HCT116 (cell line): ENCODE measurements at regions not wholly inside any gene's neighbourhood (a gene's known extent, or its start where the extent isn't known, plus 50 kb on each side); places are given as distances from the start of the nearest gene placed in this dataset.
A peak's percentile ranks its signal among the peaks of the same experiment; 100 is the strongest.

Source experiments
- ATAC-seq: fragments of 200-7000 bp; cut with Tn5 transposase; 2 replicates; pipeline ENCODE4 v1.9.1; 2020; ENCODE audit warnings: mild to moderate bottlenecking, moderate library complexity
- BruUV-seq: library from RNA; stranded (reverse); fragments of 400-500 nt; replicated peaks from 2 replicates; lab custom pipeline; 2021; lab: Mats Ljungman, UMichigan
- CTCF ChIA-PET: fragments of 300-600 bp; sonication (Branson Sonifier 250); formaldehyde crosslinking; loops from one replicate; lab custom pipeline; 2021; ENCODE audit warnings: antibody characterized with exemption; lab: Charles Lee
- POLR2A ChIA-PET: fragments of 300-600, 350-600 bp; sonication (Branson Sonifier 250); formaldehyde crosslinking; loops from one replicate; lab custom pipeline; 2021; ENCODE audit warnings: antibody characterized with exemption; lab: Charles Lee
- RAD21 ChIA-PET, 2 experiments: fragments of 300-600 bp; sonication (Branson Sonifier 250); formaldehyde crosslinking; loops; one replicate each; lab custom pipeline; 2023; ENCODE audit warnings: low total read pairs in 2 of 2; ENCODE audit not compliant: uncharacterized antibody in 2 of 2, unreplicated experiment in 2 of 2, low non-redundant PET in 1 of 2; lab: Charles Lee
- DNase-seq: peaks from one replicate; pipeline ENCODE4 v3.0.0-alpha.2; 2010; ENCODE audit warnings: low read depth, low spot score
- H2AFZ ChIP-seq: fragments of 200-600 bp; shearing (Covaris generic), sonication (generic); 2 replicates; pipeline ENCODE4 v1.6.1; 2017; ENCODE audit warnings: low read depth, mixed run types, mixed read lengths, antibody characterized with exemption, low read length; ENCODE audit not compliant: poor library complexity, severe bottlenecking
- H3K27ac ChIP-seq: 2 replicates; pipeline ENCODE4 v1.5.1; 2012; ENCODE audit warnings: low read depth, low read length
- H3K27me3 ChIP-seq: fragments of 200-600 bp; sonication (generic); 2 replicates; pipeline ENCODE4 v1.6.1; 2016; ENCODE audit warnings: mixed run types, low read length, mixed read lengths; ENCODE audit not compliant: insufficient read depth
- H3K36me3 ChIP-seq, 2 experiments: fragments of 200-500 bp in 1 of 2; fragments of 200-600 bp in 1 of 2; sonication (Bioruptor generic) in 1 of 2; sonication (generic) in 1 of 2; 2 replicates each; pipeline versions ENCODE4 v1.5.1 to v1.6.1; 2014 to 2016; ENCODE audit warnings: low read length in 2 of 2, inconsistent platforms in 1 of 2, mixed read lengths in 1 of 2, mixed run types in 1 of 2; ENCODE audit not compliant: insufficient read depth in 2 of 2, control insufficient read depth in 1 of 2
- H3K4me1 ChIP-seq, 2 experiments: fragments of 200-600 bp in 1 of 2; sonication (generic) in 1 of 2; 2 replicates each; pipeline versions ENCODE4 v1.5.1 to v1.6.1; 2012 to 2017; ENCODE audit warnings: low read length in 2 of 2, inconsistent platforms in 1 of 2, mild to moderate bottlenecking in 1 of 2, mixed read lengths in 1 of 2, mixed run types in 1 of 2, moderate library complexity in 1 of 2; ENCODE audit not compliant: insufficient read depth in 2 of 2, control insufficient read depth in 1 of 2
- H3K4me2 ChIP-seq: fragments of 200-600 bp; sonication (generic); 2 replicates; pipeline ENCODE4 v1.6.1; 2017; ENCODE audit warnings: mixed run types, low read length, mixed read lengths
- H3K4me3 ChIP-seq, 2 experiments: fragments of 200-600 bp in 1 of 2; sonication (generic) in 1 of 2; replicated peaks in 1 of 2; 2 replicates each; pipeline ENCODE4 v1.5.1; 2011 to 2016; ENCODE audit warnings: low read length in 2 of 2, control low read depth in 1 of 2, low read depth in 1 of 2, mild to moderate bottlenecking in 1 of 2, mixed read lengths in 1 of 2, mixed run types in 1 of 2
- H3K79me2 ChIP-seq: fragments of 200-600 bp; sonication (generic); 2 replicates; pipeline ENCODE4 v1.6.1; 2017; ENCODE audit warnings: mild to moderate bottlenecking, mixed run types, low read length, moderate library complexity, mixed read lengths; ENCODE audit not compliant: insufficient read depth
- H3K9ac ChIP-seq: fragments of 200-600 bp; sonication (generic); 2 replicates; pipeline ENCODE4 v1.6.1; 2016; ENCODE audit warnings: low read length, mixed read lengths
- H3K9me2 ChIP-seq: fragments of 200-600 bp; sonication (generic), shearing (Covaris generic); 2 replicates; pipeline ENCODE4 v1.6.1; 2017; ENCODE audit warnings: mixed run types, mild to moderate bottlenecking, moderate library complexity; ENCODE audit not compliant: insufficient read depth
- H3K9me3 ChIP-seq, 2 experiments: fragments of 200-500 bp in 1 of 2; fragments of 200-600 bp in 1 of 2; sonication (Bioruptor generic) in 1 of 2; sonication (generic) in 1 of 2; 2 replicates each; pipeline ENCODE4 v1.6.1; 2014 to 2017; ENCODE audit warnings: low read length in 2 of 2, mixed read lengths in 2 of 2, inconsistent platforms in 1 of 2, low read depth in 1 of 2, mild to moderate bottlenecking in 1 of 2, mixed run types in 1 of 2, moderate library complexity in 1 of 2; ENCODE audit not compliant: control insufficient read depth in 1 of 2, insufficient read depth in 1 of 2
- H4K20me1 ChIP-seq: fragments of 200-600 bp; sonication (generic), shearing (Covaris generic); 2 replicates; pipeline ENCODE4 v1.6.1; 2017; ENCODE audit warnings: mixed run types, mild to moderate bottlenecking, moderate library complexity; ENCODE audit not compliant: insufficient read depth
- CEBPB ChIP-seq: IDR thresholded peaks from 2 replicates; pipeline ENCODE4 v1.6.1; 2012; ENCODE audit warnings: low read depth
- ELF1 ChIP-seq: IDR thresholded peaks from 2 replicates; pipeline ENCODE4 v1.6.1; 2012; ENCODE audit warnings: low read depth, borderline replicate concordance
- FOSL1 ChIP-seq: IDR thresholded peaks from 2 replicates; pipeline ENCODE4 v1.6.1; 2012; ENCODE audit warnings: low read depth
- POLR2AphosphoS5 ChIP-seq: IDR thresholded peaks from 2 replicates; pipeline ENCODE4 v1.6.1; 2011; ENCODE audit warnings: mild to moderate bottlenecking, low read depth, low read length, moderate library complexity
- SIN3A ChIP-seq: IDR thresholded peaks from 2 replicates; pipeline ENCODE4 v1.6.1; 2012; ENCODE audit warnings: low read depth
- SP1 ChIP-seq: IDR thresholded peaks from 2 replicates; pipeline ENCODE4 v1.6.1; 2012; ENCODE audit warnings: low read depth
- YY1 ChIP-seq: IDR thresholded peaks from 2 replicates; pipeline ENCODE4 v1.6.1; 2011; ENCODE audit warnings: low read length, low read depth, moderate library complexity, mild to moderate bottlenecking; ENCODE audit not compliant: insufficient replicate concordance; ENCODE audit errors: extremely low read depth
- ZNF274 ChIP-seq: fragments of 200-500 bp; sonication (Bioruptor generic); IDR thresholded peaks from 2 replicates; pipeline ENCODE4 v1.6.1; 2014; ENCODE audit warnings: mild to moderate bottlenecking, low read depth, low read length, inconsistent platforms
- intact Hi-C: fragments of 100-400 bp; cut with micrococcal nuclease; formaldehyde crosslinking; loops from 2 replicates; pipeline ENCODE4 v1.10.0; 2022
- TF ChIP-seq, protein P1 (sequence below), 3 experiments: fragments of 200-600 bp in 1 of 3; sonication (generic) in 1 of 3; IDR thresholded peaks in 2 of 3; conservative IDR thresholded peaks in 1 of 3; 2 replicates each; pipeline ENCODE4 v1.5.1; 2012 to 2017; ENCODE audit warnings: low read depth in 2 of 3, low read length in 2 of 3, antibody characterized with exemption in 1 of 3, borderline replicate concordance in 1 of 3, control low read depth in 1 of 3, mild to moderate bottlenecking in 1 of 3, mixed read lengths in 1 of 3, mixed run types in 1 of 3, moderate library complexity in 1 of 3; ENCODE audit not compliant: insufficient read depth in 1 of 3

DNA sequence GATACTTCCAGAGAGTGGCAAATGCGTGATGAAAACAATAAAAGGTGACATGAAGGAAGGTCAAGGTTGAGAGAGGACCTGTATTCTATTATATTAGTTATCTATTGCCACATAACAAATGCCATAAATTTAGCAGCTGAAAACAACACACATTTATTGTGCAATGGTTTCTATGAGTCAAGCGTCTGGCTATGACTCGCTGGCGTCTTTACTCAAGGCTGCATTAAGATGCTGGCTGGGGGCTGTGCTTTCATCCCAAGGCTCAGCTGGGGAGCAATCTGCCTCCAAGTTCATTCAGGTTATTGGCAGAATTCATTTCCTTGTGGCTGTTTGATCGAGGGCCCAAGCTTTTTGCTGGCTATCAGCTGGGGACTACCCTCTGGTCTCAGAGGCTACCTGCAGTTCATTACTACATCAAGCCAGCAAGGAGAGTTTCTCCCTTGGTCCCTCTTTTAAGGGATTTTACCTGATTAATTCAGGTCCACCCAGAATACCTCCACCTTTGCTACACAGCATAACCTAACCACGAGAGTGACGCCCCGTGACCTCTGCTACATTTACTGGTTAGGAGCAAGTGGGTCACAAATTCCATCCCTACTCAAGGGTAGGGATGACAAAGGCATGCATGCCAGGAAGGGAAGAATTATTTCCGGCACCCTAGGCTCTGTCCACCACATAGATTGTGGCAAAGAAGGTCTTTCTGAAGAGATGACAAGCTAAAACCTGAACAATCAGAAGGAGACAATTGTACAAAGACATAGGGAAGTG, 549.1 kb downstream of the MN1 start:
- no TSS peak for BruUV-seq
- CTCF ChIA-PET, result no interaction called here
- Histone ChIP-seq H3K9ac (no peak overlapping the region), H3K9me3 (peaks cover 4 to 6% of the 10 kb centered on the region in 2 experiments; a peak in 2 of 4 replicates), H2AFZ (no peak overlapping the region), H3K4me2 (peak overlapping the region; percentile 28; the same call in 1 of the 2 replicates), H3K4me1 (peaks cover 4 to 7% of the 10 kb centered on the region in 2 experiments; a peak in 2 of 4 replicates), H3K27me3 (no peaks in the 10 kb centered on the region; the same call in 1 of the 2 replicates), H3K4me3 (no peak overlapping the region), H3K27ac (no peak overlapping the region), H3K9me2 (no peaks in the 10 kb centered on the region), H3K36me3 (no peaks in the 10 kb centered on the region), H4K20me1 (no peaks in the 10 kb centered on the region), H3K79me2 (no peaks in the 10 kb centered on the region)
- ATAC-seq (peak; percentile 60), DNase-seq (no peak)
- POLR2A ChIA-PET, result no interaction called here
- RAD21 ChIA-PET, result no interaction called here
- intact Hi-C loops, result no loop called here
- 0 out of 2 replicates have a peak, but pooled peaks have one; percentile 13 for TF ChIP-seq FOSL1
- no peak for TF ChIP-seq ZNF274
- no peak for TF ChIP-seq YY1
- TF ChIP-seq, protein P1, sequence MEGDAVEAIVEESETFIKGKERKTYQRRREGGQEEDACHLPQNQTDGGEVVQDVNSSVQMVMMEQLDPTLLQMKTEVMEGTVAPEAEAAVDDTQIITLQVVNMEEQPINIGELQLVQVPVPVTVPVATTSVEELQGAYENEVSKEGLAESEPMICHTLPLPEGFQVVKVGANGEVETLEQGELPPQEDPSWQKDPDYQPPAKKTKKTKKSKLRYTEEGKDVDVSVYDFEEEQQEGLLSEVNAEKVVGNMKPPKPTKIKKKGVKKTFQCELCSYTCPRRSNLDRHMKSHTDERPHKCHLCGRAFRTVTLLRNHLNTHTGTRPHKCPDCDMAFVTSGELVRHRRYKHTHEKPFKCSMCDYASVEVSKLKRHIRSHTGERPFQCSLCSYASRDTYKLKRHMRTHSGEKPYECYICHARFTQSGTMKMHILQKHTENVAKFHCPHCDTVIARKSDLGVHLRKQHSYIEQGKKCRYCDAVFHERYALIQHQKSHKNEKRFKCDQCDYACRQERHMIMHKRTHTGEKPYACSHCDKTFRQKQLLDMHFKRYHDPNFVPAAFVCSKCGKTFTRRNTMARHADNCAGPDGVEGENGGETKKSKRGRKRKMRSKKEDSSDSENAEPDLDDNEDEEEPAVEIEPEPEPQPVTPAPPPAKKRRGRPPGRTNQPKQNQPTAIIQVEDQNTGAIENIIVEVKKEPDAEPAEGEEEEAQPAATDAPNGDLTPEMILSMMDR (IDR thresholded peaks at IDR 0.05 in 2 of 3, conservative IDR thresholded peaks at IDR 0.05 in 1 of 3; ENCODE audit: borderline replicate concordance in 1 of 3, insufficient read depth in 1 of 3, low read depth in 2 of 3, low read length in 2 of 3), result no peak
- TF ChIP-seq POLR2AphosphoS5, result no peak
- TF ChIP-seq ELF1, result no peak
- TF ChIP-seq SP1, result 0 out of 2 replicates have a peak, but pooled peaks have one; percentile 5
- peak; percentile 65 for TF ChIP-seq CEBPB
- no peak for TF ChIP-seq SIN3A
